GM12875 (cell line): ENCODE measurements at regions not wholly inside any gene's neighbourhood (a gene's known extent, or its start where the extent isn't known, plus 50 kb on each side); places are given as distances from the start of the nearest gene placed in this dataset.

Experiments used
- H3K4me3 ChIP-seq: one replicate; pipeline ENCODE4 v1.5.1; 2011; ENCODE audit warnings: low read depth, low read length, control low read depth
- TF ChIP-seq, protein P1 (sequence below): IDR thresholded peaks from 2 replicates; pipeline ENCODE4 v1.5.1; 2011; ENCODE audit warnings: low read depth, mild to moderate bottlenecking, control low read depth, inconsistent platforms, low read length, moderate library complexity, borderline replicate concordance; ENCODE audit not compliant: insufficient read depth

DNA sequence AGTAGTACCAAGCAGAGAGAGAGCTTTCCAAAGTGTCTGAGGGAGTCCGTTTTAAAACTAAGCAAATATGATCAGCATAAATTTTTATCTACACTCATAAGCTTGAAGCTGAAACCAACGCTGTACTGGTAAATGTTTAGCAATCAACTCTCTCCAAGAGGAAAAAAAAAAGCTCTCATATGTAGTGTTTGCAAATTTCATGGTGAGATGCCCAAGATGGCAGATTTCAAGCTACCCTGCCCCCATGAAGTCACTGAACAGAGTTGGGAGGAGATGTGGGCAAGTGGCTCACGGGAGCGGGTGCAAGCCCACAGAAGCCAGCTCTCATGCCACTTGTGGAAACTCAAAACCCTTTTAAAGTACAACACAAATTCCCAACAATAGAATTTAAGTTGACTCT is 475.8 kb downstream of the BCAT1 start:
- TF ChIP-seq, protein P1, sequence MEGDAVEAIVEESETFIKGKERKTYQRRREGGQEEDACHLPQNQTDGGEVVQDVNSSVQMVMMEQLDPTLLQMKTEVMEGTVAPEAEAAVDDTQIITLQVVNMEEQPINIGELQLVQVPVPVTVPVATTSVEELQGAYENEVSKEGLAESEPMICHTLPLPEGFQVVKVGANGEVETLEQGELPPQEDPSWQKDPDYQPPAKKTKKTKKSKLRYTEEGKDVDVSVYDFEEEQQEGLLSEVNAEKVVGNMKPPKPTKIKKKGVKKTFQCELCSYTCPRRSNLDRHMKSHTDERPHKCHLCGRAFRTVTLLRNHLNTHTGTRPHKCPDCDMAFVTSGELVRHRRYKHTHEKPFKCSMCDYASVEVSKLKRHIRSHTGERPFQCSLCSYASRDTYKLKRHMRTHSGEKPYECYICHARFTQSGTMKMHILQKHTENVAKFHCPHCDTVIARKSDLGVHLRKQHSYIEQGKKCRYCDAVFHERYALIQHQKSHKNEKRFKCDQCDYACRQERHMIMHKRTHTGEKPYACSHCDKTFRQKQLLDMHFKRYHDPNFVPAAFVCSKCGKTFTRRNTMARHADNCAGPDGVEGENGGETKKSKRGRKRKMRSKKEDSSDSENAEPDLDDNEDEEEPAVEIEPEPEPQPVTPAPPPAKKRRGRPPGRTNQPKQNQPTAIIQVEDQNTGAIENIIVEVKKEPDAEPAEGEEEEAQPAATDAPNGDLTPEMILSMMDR: no peak
- no peak overlapping the region for H3K4me3 ChIP-seq

DNA sequence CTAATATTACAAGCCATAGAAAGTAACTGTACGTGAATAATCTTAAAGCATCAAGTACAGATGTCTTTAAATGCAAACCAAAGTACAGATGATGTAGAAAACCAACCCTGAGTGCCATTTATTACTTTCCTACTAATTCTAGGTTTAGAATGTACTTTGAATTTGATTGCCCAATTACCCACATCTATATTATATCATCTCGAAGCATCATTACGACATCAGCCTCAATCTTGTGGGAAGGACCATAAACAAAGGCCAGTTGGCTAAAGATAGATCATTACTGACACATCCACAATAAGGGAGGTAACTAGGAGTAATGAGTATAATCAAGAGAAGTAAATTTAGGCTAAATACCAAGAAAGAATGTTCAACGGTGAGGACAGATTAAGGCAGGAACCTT is 478.9 kb downstream of the BCAT1 start:
- no peak overlapping the region for H3K4me3 ChIP-seq
- TF ChIP-seq, protein P1: no peak

DNA sequence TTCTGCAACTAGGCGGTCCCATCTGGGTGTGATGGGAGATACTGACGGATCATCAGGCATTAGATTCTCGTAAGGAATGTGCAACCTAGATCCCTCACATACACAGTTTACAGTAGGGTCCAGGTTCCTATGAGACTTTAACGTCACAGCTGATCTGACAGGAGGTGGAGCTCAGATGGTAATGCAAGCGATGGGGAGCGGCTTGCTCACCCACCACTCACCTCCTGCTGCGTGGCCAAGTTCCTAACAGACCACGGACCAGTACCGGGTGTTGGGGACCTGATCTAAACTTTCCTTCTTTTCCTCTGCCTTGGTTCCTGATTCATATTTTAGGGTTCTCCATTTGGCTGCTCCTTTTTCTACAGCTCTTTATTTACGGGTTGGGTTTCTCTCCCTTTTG is 479.8 kb downstream of the BCAT1 start:
- TF ChIP-seq, protein P1: no peak
- no peak overlapping the region for H3K4me3 ChIP-seq

DNA sequence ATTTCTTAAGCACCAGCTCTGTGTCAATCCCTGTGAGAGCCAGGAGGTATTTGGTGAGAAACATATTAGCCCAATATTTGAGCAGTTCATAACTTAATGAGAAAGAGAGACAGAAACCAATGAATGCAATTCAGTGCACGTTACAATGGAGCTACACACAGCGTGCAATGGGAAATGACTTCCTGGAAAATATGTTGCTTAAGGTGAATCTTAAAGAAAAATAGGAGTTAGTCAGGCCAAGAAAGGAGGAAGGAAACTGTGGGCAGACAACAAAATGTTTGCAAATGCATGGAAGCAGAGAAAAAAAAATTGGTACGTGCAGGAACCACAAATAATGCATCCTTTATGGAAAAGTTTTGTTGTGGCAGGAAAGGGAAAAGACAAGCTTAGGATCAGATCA is 481.7 kb downstream of the BCAT1 start:
- TF ChIP-seq, protein P1: no peak

DNA sequence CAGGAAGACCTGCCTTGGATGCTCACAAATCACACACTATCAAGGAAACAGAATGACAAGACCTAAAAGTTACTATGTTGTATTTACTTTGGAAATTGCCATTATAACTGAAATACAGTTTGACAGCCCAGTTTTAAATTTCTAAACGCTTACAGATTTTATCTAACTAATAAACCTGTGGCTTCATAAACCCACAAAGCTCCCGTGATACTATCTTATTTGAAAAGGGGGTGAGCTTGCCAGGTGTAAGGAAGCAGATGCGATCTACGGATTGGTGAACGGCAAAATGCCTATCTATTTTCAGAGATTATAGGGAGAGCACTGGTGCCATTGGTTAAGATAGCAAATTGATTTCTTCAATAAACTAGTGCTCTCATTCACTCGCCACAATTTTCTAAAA is 485.5 kb downstream of the BCAT1 start:
- no peak overlapping the region for H3K4me3 ChIP-seq
- TF ChIP-seq, protein P1: no peak

More for the DNA sequence above, 481.7 kb downstream of the BCAT1 start:
- no peak overlapping the region for H3K4me3 ChIP-seq

DNA sequence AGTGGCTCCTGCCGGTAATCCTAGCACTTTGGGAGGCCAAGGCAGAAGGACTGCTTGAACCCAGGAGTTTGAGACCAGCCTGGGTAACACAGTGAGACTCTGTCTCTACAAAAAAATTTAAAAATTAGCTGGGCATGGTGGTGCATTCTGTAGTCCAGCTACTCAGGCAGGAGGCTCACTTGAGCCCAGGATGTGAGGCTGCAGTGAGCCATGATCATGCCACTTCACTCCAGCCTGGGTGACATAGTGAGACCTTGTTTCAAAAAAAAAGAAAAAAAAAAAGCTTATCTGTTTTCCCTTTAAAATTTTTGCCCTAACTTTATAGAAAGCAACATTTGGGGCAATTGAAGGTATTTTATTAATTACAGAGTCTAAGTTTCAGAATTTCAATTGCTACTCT is 486.0 kb downstream of the BCAT1 start:
- no peak overlapping the region for H3K4me3 ChIP-seq
- TF ChIP-seq, protein P1: no peak

DNA sequence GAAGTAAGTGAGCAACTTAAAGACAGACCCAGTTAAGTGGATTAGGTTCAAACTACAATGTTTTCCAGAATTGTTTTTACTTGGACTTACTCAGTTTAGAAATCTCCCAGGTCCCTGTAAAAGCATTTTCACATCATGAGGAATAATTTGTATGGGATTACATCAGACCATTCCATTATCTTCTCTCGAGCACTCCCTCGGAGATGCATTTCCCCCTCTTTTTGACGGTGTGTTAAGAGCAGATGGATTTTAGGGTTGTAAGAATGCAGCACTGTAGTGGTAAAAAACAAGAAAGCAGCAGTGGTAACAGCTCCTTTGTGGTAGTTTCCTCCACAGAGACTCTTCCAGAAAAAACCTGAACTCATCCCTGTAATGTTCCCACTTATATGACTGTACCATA is 488.4 kb downstream of the BCAT1 start:
- TF ChIP-seq, protein P1: no peak
- H3K4me3 ChIP-seq: no peak overlapping the region
